ENCODE measurements at regions not wholly inside any gene's neighbourhood (a gene's known extent, or its start where the extent isn't known, plus 50 kb on each side); places are given as distances from the start of the nearest gene placed in this dataset.

DNA sequence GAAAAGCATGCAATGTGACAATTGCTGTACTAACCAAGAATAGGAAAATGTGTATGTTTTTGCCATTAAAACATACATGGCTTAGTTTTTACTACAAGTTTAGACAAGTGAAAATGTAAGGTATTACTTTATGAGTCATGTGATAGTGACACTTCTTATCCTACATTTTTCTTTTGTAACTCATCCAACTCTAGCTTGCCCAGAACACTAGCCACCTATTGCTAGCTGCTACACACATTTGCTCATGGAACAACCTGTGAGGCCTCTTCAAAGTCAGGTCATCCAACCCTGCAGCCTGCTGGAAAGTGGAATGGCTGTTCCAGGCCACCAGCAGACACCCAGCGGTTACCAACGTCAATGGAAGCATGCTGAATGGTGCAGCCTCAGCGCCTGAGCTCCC, 1043.9 kb downstream of the TMEM182 start:
- H3K4me3 ChIP-seq (ENCODE audit: low read length): no peak overlapping the region
- TF ChIP-seq, protein P1, sequence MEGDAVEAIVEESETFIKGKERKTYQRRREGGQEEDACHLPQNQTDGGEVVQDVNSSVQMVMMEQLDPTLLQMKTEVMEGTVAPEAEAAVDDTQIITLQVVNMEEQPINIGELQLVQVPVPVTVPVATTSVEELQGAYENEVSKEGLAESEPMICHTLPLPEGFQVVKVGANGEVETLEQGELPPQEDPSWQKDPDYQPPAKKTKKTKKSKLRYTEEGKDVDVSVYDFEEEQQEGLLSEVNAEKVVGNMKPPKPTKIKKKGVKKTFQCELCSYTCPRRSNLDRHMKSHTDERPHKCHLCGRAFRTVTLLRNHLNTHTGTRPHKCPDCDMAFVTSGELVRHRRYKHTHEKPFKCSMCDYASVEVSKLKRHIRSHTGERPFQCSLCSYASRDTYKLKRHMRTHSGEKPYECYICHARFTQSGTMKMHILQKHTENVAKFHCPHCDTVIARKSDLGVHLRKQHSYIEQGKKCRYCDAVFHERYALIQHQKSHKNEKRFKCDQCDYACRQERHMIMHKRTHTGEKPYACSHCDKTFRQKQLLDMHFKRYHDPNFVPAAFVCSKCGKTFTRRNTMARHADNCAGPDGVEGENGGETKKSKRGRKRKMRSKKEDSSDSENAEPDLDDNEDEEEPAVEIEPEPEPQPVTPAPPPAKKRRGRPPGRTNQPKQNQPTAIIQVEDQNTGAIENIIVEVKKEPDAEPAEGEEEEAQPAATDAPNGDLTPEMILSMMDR (conservative IDR thresholded peaks at IDR 0.05; ENCODE audit: low read depth, low read length): no peak
- DNase-seq (ENCODE audit: low read depth): no peak

DNA sequence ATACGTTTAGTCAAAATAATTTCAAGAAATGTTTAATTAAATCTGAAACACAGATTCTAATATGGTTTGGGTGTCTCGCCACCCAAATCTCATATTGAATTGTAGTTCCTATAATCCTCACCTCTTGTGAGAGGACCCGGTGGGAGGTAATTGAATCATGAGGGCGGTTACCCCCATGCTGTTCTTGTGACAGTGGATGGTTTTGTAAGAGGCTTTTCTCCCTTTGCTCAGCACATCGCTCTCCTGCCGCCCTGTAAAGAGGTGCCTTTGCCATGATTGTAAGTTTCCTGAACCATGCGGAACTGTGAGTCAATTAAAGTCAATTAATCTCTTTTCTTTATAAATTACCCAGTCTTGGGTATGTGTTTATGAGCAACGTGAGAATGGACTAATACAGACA, 1045.1 kb upstream of the POU3F3 start:
- TF ChIP-seq, protein P1 (conservative IDR thresholded peaks at IDR 0.05; ENCODE audit: low read depth, low read length): no peak
- no peak for DNase-seq (ENCODE audit: low read depth)
- no peak overlapping the region for H3K4me3 ChIP-seq (ENCODE audit: low read length)

DNA sequence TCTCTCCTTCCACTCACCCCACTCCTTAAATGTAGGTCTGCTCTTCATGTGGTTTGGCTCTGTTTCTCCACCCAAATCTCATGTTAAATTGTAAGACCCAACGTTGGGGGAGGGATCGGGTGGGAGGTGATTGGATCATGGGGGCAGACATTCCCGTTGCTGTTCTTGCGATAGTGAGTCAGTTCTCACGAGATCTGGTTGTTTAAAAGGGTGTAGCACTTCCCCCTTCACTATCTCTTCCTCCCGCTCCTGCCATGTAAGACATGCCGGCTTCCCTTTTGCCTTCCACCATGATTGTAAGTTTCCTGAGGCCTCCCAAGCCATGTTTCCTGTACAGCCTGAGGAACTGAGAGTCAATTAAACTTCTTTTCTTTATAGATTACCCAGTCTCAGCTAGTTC, 1044.5 kb upstream of the POU3F3 start:
- no peak for DNase-seq (ENCODE audit: low read depth)
- TF ChIP-seq, protein P1 (conservative IDR thresholded peaks at IDR 0.05; ENCODE audit: low read depth, low read length): no peak
- H3K4me3 ChIP-seq (ENCODE audit: low read length): no peak overlapping the region

DNA sequence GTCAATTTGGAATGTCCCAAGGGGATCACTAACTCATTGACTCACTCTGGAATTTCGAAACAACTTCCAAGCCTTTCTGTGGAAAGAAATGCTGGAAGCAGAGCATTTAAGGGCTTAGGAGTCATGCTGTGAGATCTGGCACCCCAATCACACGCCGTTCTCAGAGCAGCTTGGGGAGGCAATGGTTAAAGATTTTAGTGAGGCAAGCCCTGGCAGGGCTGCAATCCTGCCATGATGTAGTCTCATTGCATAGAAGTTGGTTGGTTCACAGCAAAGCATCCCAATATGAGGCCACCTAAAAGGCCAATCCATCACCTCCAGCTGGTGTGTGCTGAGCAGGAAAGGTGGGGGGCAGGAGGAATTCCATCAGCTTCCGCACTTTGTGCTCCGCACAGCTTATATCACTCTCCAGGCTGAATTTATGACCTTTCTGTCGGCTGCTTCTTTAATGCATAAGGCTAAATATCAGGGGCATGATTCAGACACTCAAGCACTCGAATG, 1043.9 kb upstream of the POU3F3 start:
- TF ChIP-seq, protein P1 (conservative IDR thresholded peaks at IDR 0.05; ENCODE audit: low read depth, low read length): no peak
- no peak for DNase-seq (ENCODE audit: low read depth)
- no peak overlapping the region for H3K4me3 ChIP-seq (ENCODE audit: low read length)

DNA sequence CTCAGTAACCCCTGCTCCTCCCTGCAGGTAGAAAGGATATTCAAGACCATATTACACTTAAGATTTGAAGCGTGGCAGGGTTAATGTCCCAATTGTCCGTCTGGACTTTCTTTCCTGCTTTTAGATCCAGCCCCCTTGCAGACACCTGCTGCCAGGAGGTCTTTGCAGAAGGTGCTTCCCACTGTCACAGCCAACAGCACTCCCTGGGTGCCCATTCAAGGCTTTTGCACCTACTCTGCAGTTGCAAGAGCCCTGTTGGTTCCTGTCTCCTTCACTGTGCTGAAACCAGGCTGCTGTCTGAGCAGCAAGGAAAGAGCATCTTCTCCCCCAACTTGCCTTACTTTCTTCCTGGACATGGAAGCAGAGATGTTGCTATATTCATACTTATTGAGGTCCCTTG, 1043.0 kb upstream of the POU3F3 start:
- no peak overlapping the region for H3K4me3 ChIP-seq (ENCODE audit: low read length)
- TF ChIP-seq, protein P1 (conservative IDR thresholded peaks at IDR 0.05; ENCODE audit: low read depth, low read length): no peak
- DNase-seq (ENCODE audit: low read depth): no peak

DNA sequence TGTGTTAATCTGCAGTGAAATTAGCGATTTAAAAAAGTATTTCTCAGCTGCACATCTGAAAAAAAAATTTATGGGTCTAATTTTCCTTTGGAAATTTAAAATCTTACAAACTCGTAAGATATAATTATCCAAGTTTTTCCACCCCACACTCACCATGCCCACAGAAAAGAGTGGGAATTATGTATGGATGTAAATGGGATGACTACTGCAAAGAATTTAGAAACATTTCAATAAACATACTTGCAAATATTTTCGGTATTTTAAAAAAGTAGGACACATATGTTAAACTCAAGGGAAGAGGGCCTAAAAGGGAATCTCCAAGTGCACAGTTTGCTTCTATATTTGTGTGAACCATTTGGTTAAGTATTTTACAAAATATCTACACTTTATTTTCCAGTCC, 1039.9 kb upstream of the POU3F3 start:
- TF ChIP-seq, protein P1 (conservative IDR thresholded peaks at IDR 0.05; ENCODE audit: low read depth, low read length): no peak
- no peak for DNase-seq (ENCODE audit: low read depth)
- H3K4me3 ChIP-seq (ENCODE audit: low read length): no peak overlapping the region

DNA sequence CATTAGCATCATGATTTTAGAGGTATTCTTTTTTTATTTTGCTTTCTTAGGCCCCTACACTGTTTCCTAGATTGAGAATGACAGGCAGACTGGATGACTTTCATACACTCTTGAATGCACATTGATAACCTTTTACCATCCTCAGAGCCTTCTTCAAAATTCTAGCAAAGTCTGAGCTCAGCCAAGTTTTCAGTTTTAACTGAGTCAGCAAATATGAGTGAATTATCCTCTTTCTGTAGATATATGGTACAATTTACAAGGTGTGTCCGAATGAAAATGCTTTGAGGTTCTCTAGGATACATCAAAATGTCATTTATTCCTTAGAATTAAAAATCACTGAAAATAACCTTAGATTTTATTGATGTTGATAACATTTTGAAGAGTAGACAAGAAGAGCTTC, 1038.2 kb upstream of the POU3F3 start:
- DNase-seq (ENCODE audit: low read depth): no peak
- H3K4me3 ChIP-seq (ENCODE audit: low read length): no peak overlapping the region
- TF ChIP-seq, protein P1 (conservative IDR thresholded peaks at IDR 0.05; ENCODE audit: low read depth, low read length): no peak
